HG03342 (cell line): ENCODE measurements at regions not wholly inside any gene's neighbourhood (a gene's known extent, or its start where the extent isn't known, plus 50 kb on each side); places are given as distances from the start of the nearest gene placed in this dataset.

Source experiments
- ATAC-seq: cut with Tn5 transposase; IDR thresholded peaks from one replicate; pipeline ENCODE4 v1.9.1; 2021; ENCODE audit warnings: mild to moderate bottlenecking, moderate library complexity; ENCODE audit not compliant: unreplicated experiment

DNA sequence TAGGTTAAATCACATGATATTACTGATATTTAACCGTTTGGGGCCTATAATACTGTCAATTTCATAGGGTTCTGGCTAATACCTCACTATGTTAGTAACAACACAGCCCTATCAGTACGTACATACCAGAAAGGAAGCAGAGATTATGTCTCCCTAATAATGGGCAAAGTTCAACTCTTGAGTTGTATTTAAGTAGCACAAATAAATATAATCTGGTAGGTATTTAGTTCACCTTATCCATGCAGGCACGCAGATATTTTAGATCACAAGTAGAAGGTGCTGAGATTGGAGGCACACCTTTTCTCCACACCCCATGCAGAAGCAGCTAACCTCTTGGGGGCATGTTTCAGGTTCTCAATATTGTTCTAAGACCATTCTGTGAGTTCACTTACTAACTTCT is 118.9 kb downstream of the IRS1 start:
- ATAC-seq = no peak

DNA sequence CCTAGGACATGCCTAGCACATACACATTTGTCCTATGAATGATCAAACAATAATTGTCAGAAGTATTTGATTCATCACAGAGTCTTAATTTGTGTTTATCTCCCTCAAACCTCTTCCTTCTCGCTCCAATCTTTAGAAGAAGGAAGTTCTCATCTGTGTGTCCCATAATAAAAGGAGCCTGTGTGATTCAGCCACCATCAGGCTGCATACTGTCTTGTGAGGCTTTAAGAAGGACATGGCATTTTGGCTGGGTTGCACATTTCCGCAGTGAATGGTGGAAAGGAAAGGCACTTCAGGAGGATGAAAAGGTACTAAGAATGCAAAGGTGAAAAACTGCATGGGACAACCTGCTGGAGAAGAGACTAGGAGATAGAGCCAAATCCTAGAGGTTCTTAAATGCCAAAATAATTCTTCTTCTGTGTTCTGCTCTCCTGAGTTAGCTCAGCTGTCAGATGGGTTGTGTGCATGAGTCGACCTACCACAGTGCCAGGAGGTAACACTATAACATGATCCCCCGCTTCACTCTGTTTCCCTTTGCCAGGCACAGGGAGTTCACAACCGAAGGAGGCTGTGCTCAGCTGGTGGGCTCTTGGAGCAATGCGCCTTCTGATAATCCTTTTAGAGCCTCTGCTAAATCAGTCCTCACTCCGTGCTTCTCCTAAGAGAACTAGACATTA is 120.1 kb downstream of the IRS1 start:
- no peak for ATAC-seq

DNA sequence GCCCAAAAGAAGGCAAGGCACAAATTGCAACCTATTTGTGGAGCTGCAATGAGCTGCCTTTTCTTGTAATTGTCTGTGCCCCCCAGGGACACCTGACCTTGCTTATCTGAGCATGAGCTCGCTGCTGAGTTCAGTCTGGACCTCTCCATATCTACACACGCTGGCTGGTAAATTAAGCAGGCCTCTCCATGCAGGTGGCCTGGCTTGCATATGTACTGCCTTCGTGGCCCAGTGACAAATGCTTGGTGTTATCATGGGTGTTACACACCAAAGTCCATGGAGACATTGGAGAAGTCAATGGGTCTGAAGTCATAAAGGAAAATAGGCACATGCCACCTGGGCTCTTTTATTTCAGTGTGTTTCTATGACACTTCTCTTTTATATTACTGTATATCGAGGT is 121.2 kb downstream of the IRS1 start:
- no peak for ATAC-seq

DNA sequence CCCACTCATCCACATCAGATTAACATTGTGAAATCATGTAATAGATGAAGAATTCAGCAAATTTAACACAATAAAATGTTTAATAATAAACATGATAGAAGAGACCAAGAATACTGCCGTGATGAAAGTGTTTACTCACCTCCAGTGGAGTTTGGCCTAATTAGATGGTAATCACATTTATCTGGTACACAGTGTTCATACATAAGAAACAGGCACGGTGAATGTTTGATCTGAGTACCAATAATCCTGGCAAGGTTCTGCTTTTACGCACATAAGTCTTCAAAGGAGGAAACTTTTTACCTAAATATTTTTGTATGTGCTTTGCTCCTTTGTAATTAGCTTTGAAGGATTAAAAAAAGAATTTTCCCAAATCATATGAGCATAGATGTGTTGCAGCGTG is 122.5 kb downstream of the IRS1 start:
- ATAC-seq = no peak

DNA sequence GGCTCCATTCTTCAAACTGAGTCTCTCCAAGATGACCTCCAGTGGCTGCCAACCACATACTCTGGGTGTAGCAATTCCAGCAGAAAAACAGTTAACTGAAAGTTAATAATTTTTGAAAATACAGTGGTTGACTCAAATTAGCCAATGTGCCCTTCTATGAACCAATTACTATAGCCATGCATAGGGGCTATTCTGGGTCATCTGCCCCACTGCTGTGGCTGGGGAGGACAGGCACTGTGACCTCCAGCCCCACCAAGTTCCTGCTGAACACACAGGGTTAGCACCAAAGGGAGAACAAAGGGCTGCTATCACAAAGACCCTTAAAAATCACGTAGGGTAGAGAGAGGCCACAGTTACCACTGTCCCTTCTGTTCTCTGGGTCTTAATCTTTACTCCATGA is 123.0 kb downstream of the IRS1 start:
- no peak for ATAC-seq

DNA sequence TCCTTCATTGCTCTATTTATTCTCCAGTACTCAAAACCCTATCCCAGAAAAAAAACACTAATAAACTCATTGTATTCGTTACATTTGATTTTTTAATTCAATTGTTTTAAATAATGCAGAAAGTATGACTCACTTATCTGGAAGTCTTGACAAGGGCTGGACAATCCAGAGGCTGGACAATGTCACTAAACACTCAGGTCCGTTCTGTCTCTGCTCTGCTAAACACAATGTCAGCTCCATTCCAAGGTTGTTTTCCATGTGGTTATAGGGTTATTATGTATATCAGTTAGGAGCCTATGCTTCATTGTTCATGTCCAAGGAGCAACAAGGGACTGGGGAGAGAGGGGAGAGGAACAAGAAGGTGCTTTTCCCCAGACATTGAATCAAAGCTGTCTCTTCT is 125.5 kb downstream of the IRS1 start:
- ATAC-seq = no peak

DNA sequence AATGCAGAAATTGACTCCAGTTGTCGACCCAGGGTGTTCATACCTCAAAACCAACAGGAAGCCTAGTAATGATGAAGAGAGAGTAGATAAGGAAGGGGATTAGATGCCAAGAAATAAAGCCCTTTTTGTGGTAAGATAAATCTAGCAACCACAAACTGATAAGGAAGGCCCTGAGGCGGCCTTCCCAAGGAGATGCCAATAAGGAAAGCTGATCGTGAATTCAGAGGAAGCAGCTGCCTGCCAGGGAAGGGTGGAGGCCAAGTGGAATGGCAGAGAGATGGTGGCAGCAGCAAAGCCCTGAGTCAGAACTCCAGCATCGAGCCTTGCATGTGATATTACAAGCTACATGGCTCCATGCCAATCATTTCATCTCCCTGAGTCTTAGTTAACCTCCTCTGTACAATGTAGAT is 126.3 kb downstream of the IRS1 start:
- ATAC-seq = no peak

DNA sequence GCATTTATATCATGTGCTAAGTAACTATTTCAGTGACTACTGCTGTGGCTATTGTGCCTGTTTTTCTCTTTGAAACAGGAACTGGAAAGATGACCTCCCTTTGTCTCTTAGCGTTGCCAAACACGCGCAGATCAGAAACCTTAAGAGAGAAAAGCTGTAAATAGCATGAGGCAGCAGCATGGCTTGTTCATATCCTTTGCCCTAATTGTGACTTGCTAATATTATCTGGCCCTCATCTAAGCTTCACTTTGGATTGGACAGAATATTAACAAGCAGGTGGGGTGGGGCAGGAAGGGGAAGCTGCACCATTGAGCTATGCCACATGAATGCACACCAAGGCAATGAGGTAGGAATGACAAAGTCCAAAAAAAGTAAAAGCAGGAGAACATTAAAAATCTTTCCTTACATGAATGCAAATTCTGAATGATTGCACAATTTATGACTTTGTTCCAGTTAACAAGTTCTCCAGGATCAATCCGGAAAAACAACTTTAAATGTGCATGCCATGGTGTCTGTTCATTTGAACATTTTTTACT is 128.4 kb downstream of the IRS1 start:
- ATAC-seq = no peak

DNA sequence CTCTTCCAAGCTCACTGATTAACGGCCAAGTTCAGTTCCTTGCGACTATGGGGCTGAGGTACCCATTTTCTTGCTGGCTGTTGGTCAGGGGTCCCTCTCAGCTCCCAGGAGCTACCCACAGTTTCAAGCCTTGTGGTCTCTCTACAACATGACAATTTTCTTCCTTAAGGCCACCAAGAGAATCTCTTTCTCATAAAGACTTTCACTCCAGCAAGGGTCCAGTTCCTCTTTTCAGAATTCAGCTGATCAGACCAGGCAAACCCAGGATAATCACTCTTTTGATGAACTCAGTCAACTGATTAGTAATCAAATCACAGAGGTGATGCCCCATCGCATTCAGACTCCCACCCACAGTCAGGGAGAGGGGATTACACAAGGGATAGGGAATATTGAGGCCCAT is 129.7 kb downstream of the IRS1 start:
- ATAC-seq = peak; percentile 84

DNA sequence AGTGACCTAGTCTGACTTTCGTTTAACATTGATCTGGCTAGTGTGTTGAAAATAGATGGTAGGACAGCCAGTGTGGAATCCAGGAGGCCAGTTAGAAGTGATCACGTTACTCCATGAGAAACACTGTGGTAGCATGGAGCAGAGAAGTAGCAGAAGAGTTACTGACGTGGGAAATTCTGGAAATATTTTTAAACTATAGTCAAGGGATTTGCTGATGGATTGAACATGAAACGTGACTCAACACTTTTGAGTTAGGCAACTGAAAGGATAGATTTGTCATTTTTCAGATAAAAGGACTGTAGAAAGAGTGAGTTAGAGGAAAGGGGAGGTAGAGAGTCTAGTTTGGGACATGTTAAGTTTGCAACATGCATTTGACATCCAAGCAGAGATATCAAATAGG is 130.4 kb downstream of the IRS1 start:
- no peak for ATAC-seq

DNA sequence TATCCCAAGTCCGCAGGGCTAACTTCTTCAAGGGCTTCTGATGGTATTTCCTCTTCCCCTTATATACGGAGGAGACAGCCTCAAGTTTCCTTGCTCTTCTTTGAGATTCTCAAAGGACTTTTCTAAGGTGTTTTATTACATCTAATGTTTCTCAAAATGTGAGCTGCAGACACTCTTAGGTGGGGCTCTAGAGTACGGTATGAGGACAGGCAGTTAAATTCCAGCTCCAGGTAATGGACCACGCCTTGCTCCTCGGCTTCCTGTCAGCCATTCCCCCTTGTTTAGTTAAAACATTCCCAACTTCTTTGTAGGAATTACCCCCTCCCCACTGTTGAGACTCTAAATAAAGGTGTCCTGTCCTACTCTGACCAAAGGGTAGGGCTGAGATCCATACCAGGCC is 131.9 kb downstream of the IRS1 start:
- ATAC-seq = no peak

DNA sequence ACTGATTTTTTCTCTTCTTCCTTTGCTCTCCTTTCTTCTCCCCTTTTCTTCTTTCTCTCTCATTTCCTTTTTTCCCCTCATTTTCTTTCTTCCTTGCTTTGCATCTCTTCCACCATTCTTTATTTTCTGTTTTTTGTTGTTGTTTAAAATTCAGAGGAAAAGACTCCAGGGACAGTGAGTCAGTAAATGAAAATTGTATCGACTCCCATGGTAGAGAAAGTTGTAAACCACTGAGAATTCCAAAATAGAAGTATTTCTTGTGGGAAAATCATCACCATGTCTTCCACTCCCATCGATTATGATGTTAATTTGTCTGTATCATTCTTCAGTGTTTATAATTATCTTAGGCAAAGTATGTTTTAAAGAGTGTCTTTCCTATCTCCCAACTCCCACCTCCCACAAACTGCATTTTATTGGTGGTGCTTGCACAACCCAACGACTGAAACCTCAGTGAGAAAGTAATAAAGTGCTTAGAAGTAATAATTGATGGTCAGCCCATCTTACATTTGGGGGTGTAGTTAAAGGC is 134.3 kb downstream of the IRS1 start:
- no peak for ATAC-seq

DNA sequence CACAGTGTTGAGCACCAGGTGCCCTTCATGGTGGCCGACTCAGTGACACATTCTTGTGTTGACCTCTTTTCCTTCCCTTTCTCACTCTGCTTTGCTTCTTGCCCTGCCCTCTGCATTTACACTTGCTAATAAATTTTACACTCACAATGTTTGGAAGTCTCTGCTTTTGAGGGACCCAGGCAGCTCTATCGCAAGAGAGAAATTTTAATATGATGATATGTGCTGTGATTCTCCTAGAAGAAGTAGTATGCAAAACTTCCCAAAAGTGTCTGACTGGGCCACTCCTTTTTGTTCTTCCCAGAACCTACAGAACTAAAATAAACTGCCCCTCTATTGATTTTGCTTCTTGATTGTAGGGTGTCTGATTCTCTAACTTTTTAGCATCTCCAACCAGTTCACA is 135.0 kb downstream of the IRS1 start:
- no peak for ATAC-seq

DNA sequence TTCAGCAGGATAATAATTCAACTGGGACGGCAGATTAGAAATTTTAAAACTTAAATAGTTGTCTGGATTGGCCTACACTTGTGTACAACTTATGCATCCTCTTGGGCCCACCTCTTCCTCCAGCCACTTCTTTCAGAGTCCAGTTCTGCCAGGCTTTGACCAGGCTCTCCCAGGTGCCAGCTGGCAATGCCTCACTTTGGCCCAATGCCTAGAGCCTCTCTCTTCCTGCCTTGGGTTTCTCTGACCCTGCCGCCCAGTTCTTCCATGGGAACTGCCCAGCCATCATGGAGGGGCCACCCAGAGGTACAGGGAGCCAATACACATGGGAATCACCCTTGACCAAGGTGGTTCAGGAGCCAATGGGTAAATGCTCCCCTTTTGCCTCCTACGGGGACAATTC is 135.5 kb downstream of the IRS1 start:
- ATAC-seq = no peak

DNA sequence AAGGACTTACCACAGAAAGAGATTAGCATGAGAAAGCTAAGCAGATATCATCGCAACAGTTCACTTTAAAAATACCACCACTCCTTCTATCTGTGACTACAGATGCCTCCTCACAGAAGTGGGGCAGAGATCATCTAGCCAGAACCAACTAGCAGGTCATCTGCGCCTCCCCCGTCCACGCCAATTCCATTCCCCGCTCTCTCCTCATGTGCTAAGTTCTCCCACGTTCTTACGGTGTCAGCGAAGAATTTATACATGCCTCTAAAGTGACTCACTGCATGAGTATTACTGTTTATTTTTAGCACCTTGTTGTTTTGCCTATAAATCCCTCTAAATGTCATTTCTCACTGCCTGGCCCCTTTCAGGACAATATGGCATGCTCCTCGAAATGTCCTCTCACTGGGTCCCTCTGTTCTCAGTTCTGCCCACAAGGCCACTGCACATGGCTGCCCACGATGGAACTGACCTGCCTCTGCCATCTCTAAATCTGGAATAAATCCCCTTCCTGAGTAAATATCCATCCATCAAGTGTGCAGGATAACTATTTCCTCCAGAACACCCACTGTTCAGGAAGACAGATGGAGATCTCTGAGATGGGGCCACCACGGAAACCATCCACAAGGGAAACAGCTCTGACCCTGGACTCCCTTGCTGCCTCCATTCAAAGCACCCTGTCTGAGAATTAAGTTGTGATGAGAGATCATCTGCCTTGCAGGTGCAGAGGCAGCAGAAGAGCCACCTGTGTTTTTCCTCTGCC is 137.7 kb downstream of the IRS1 start:
- ATAC-seq = no peak

DNA sequence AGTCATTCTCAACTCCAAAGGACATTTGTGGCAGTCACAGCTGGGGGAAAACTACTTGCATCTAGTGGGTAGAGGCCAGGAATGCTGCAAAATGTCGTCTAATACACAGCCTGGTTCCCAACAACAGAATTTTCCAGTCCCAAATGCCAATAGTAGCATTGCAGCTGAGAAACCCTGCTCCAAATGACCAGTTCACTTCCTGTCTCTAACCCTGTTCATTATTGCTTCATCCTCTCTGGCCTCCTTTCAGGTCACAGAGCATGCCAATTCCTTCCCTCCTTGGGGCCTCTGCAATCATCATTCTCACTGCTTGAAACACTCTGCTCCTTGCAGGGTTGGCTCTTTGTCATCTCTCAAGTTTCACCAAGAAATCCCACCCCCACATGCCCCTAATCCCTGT is 139.1 kb downstream of the IRS1 start:
- no peak for ATAC-seq

DNA sequence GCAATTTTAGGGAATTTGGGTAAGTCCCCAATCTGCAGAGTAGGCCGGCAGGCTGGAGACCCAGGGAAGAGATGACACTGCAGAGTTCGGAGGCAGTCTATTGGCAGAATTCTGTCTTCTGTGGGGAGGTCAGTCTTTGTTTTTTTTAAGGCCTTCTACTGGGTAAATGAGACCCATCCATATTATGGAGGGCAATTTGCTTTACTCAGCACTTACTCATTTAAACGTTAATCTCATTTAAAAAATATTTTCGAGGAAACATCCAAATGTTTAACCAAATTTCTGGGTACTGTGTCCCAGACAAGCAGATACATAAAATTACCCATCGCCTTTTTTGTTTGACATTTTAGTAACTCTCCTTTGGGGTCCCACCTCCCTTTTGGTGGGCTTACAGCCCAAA is 139.5 kb downstream of the IRS1 start:
- no peak for ATAC-seq

DNA sequence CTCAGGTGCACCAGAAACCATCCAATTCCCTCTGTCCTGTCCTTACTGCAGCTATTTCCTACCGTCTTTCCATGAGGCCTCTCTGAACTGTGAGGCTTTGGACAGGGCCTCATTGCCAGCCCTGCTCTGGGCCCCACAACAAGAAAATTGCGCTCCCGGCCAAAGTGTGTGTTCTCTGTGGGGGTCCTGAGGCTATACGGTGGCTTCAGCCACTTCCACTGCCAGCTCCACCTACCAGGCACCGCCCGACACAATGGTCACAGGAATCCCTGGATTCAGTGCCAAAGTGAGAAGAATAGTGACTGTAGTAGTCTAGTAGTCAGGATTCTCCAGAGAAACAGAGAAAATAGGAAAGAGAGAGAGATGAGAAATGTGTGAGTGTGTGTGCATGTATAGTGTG is 140.2 kb downstream of the IRS1 start:
- no peak for ATAC-seq

DNA sequence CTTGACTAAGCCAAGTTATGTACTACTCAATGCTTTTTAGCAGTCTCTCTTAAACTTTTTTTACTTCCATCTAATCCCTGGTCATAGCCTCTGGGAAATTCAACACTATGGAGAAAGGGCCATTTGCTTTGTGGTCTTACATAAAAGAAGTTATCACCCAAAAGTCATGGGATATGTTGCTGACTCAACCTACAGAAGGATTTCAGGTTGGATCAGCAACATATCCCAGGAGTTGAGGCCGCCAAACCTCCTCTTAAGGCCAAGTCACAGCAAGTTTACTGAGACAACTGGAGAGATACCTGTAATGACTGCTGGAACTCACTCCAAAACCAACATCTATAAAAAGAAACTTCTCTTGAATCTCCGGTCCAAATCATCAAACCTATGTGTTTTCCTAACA is 141.1 kb downstream of the IRS1 start:
- ATAC-seq = no peak

DNA sequence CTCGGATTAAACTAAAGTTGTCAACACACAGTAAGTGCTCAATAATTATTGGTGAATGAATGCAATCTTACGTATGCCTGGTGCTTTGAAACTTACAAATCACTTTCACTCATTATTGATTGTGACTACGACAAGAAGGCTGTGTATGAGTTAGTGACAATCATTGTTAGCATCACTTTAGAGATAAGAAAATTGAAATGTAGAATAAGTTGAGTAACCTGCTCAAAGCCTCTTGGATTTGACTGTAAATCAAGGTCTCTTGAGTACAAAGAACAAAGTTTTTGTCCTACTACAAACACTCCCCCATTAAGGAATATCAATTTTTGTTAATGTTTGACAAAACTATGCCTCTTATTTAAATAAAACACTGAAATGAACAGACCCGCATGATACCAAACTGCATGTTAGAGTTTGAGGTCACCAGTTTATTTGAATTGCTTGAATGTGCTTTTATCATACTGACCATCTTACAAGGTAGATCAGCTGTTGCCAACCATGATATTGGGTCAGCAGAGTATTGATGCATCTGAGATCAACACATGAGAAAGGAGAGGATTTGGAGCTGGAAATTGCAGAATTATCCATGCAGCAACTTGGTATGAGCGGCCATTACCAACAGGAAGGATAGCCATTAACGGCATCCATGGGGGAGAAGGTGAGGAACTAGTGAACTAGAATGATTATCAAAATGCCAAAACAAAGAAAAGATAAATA is 142.1 kb downstream of the IRS1 start:
- no peak for ATAC-seq

DNA sequence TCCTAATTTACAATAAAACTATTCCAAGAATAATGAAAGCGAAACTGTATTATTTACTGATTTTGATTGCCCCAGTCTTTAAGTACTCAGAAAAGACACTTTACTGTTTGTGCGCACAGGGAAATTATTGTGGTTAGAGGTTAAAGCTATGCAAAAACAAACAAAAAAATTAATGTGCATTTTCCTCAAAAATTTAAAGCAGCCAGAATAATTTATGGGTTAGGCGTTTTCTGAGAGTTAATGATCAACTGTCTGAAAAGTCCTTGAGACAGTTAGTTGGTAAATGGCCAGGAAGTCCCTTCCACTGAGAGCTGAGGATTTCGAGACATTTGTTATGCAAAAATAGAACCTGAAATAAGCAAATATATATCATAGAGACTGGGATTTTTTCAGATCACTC is 143.3 kb downstream of the IRS1 start:
- ATAC-seq = no peak

DNA sequence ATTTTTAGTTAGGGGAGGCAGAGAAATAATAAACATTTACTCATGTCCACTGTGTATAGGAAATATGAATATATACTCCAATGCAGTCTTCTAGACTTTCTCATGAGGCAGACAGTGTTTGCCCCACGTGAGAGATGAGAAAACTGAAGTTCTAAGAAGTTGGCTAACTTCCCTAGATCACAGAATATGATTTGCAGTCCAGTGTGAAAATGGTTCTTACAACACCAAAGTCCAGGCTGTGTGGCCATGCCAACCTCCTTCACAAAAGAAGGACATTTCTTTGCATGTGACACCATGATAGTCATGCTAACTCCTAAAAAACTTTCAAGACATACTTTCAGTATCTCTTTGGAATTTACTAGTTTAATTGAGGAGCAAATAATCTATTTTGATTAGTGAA is 143.7 kb downstream of the IRS1 start:
- no peak for ATAC-seq
